Mesendoderm (in vitro differentiated cells): ENCODE measurements at regions not wholly inside any gene's neighbourhood (a gene's known extent, or its start where the extent isn't known, plus 50 kb on each side); places are given as distances from the start of the nearest gene placed in this dataset.
A peak's percentile ranks its signal among the peaks of the same experiment; 100 is the strongest.
"Not testable (repeated sequence)": the region's sequence is repeated elsewhere in the genome, so short reads cannot be mapped to it uniquely, and the experiment has no call there.

ENCODE experiments used
- DNase-seq: peaks from one replicate; pipeline ENCODE4 v3.0.0; 2013
- H2AK5ac ChIP-seq: 2 replicates; pipeline ENCODE4 v1.6.1; 2013; ENCODE audit warnings: low read length, inconsistent platforms
- H2BK120ac ChIP-seq: 2 replicates; pipeline ENCODE4 v1.6.1; 2013; ENCODE audit warnings: low read depth, mild to moderate bottlenecking, low read length, moderate library complexity, mixed read lengths
- H2BK15ac ChIP-seq: replicated peaks from 2 replicates; pipeline ENCODE4 v1.6.1; 2013; ENCODE audit warnings: low read depth, mild to moderate bottlenecking, moderate library complexity
- H2BK5ac ChIP-seq: 2 replicates; pipeline ENCODE4 v1.6.1; 2013; ENCODE audit warnings: low read length, inconsistent platforms
- H3K18ac ChIP-seq: 2 replicates; pipeline ENCODE4 v1.6.1; 2013; ENCODE audit warnings: mild to moderate bottlenecking, low read length, mixed read lengths
- H3K23ac ChIP-seq: one replicate; pipeline ENCODE4 v1.6.1; 2013; ENCODE audit warnings: low read length
- H3K27ac ChIP-seq: 2 replicates; pipeline ENCODE4 v1.5.1; 2013; ENCODE audit warnings: low read depth, mild to moderate bottlenecking, inconsistent platforms, low read length, moderate library complexity
- H3K27me3 ChIP-seq: 2 replicates; pipeline ENCODE4 v1.6.1; 2013; ENCODE audit warnings: low read length, control low read depth, mild to moderate bottlenecking, inconsistent platforms; ENCODE audit not compliant: insufficient read depth, poor library complexity
- H3K36me3 ChIP-seq: 2 replicates; pipeline ENCODE4 v1.6.1; 2013; ENCODE audit warnings: low read length, inconsistent platforms; ENCODE audit not compliant: control insufficient read depth, insufficient read depth
- H3K4ac ChIP-seq: one replicate; pipeline ENCODE4 v1.6.1; 2013; ENCODE audit warnings: low read depth, mild to moderate bottlenecking, low read length, moderate library complexity
- H3K4me1 ChIP-seq: 2 replicates; pipeline ENCODE4 v1.6.1; 2013; ENCODE audit warnings: low read depth, low read length, inconsistent platforms; ENCODE audit not compliant: control insufficient read depth
- H3K4me2 ChIP-seq: 2 replicates; pipeline ENCODE4 v1.6.1; 2013; ENCODE audit warnings: low read length
- H3K4me3 ChIP-seq: 2 replicates; pipeline ENCODE4 v1.5.1; 2013; ENCODE audit warnings: mild to moderate bottlenecking, low read length
- H3K56ac ChIP-seq: one replicate; pipeline ENCODE4 v1.6.1; 2013; ENCODE audit warnings: low read length
- H3K79me1 ChIP-seq: 2 replicates; pipeline ENCODE4 v1.6.1; 2013; ENCODE audit warnings: low read length, inconsistent platforms
- H3K79me2 ChIP-seq: 2 replicates; pipeline ENCODE4 v1.6.1; 2013; ENCODE audit warnings: mild to moderate bottlenecking, low read length; ENCODE audit not compliant: control insufficient read depth, insufficient read depth
- H3K9ac ChIP-seq: 2 replicates; pipeline ENCODE4 v1.6.1; 2013; ENCODE audit warnings: low read length, inconsistent platforms
- H4K5ac ChIP-seq: one replicate; pipeline ENCODE4 v1.6.1; 2013; ENCODE audit warnings: low read length
- H4K8ac ChIP-seq: one replicate; pipeline ENCODE4 v1.6.1; 2013; ENCODE audit warnings: low read depth, mild to moderate bottlenecking, control low read depth, low read length, moderate library complexity
- WGBS: extraction: QIAGEN DNeasy Blood & Tissue Kit; methylation state at CpG from one replicate; pipeline ENCODE4 v1.1.7; 2013; ENCODE audit warnings: low lambda C conversion rate, missing lambda C conversion rate; ENCODE audit not compliant: insufficient coverage; ENCODE audit errors: extremely low coverage; 5-methylcytosine and 5-hydroxymethylcytosine counted together

- no peak overlapping the region for H3K23ac ChIP-seq
- H3K4me3 ChIP-seq, result no peak overlapping the region
- no peak overlapping the region for H3K9ac ChIP-seq
- no peaks in the 10 kb centered on the region for H3K27me3 ChIP-seq
- DNase-seq, result no peak
- H3K4ac ChIP-seq, result no peak overlapping the region
- no peaks in the 10 kb centered on the region for H3K79me2 ChIP-seq
- no peak overlapping the region for H2BK5ac ChIP-seq
- no peak overlapping the region for H3K18ac ChIP-seq
- H2BK120ac ChIP-seq, result no peak overlapping the region
- no CpG with 5 or more reads among the region's 6 CpGs for WGBS
- no peak overlapping the region for H3K56ac ChIP-seq
- no peak overlapping the region for H4K8ac ChIP-seq
- H3K27ac ChIP-seq, result no peak overlapping the region
- no peak overlapping the region for H2AK5ac ChIP-seq
- H3K36me3 ChIP-seq, result no peaks in the 10 kb centered on the region
- no peaks in the 10 kb centered on the region for H3K4me1 ChIP-seq
- H4K5ac ChIP-seq, result no peak overlapping the region
- H3K79me1 ChIP-seq, result no peaks in the 10 kb centered on the region
- H2BK15ac ChIP-seq, result no peak overlapping the region
- no peak overlapping the region for H3K4me2 ChIP-seq
Observed at GRCh38 chr10:120039826-120040225, 147.3 kb downstream of the SEC23IP start.

GRCh38 chr10:120041807-120042559, 149.5 kb downstream of the SEC23IP start:
- Histone ChIP-seq H3K36me3 (no peaks in the 10 kb centered on the region), H2BK15ac (no peak overlapping the region), H2BK120ac (no peak overlapping the region), H4K5ac (no peak overlapping the region), H3K4ac (no peak overlapping the region), H3K9ac (no peak overlapping the region), H3K4me2 (no peak overlapping the region), H3K56ac (peak overlapping the region; percentile 32), H3K4me3 (no peak overlapping the region), H3K79me2 (no peaks in the 10 kb centered on the region), H3K18ac (no peak overlapping the region), H4K8ac (no peak overlapping the region), H3K27me3 (no peaks in the 10 kb centered on the region), H2BK5ac (no peak overlapping the region), H3K79me1 (no peaks in the 10 kb centered on the region), H3K27ac (no peak overlapping the region), H3K4me1 (no peaks in the 10 kb centered on the region), H2AK5ac (no peak overlapping the region), H3K23ac (peak overlapping the region; percentile 45)
- WGBS, result no CpG with 5 or more reads among the region's 12 CpGs
- DNase-seq, result peak; percentile 16

- no peaks in the 10 kb centered on the region for H3K4me1 ChIP-seq
- DNase-seq, result no peak
Observed at GRCh38 chr10:120042705-120043104, 150.2 kb downstream of the SEC23IP start.

GRCh38 chr10:120047373-120047772, 154.8 kb downstream of the SEC23IP start:
- not testable (repeated sequence) for H3K27me3 ChIP-seq, H3K36me3 ChIP-seq, H3K27ac ChIP-seq, H3K9ac ChIP-seq, H3K18ac ChIP-seq, H2BK120ac ChIP-seq, H3K56ac ChIP-seq, H3K4ac ChIP-seq, H4K5ac ChIP-seq, DNase-seq, H4K8ac ChIP-seq, H3K4me3 ChIP-seq, H2BK5ac ChIP-seq, H3K4me1 ChIP-seq, H3K79me1 ChIP-seq, H2BK15ac ChIP-seq, H2AK5ac ChIP-seq, H3K79me2 ChIP-seq, H3K4me2 ChIP-seq, H3K23ac ChIP-seq
- no CpG with 5 or more reads among the region's 7 CpGs for WGBS

More at GRCh38 chr10:120042705-120043104, 150.2 kb downstream of the SEC23IP start:
- no peak overlapping the region for H3K56ac ChIP-seq
- H3K36me3 ChIP-seq, result no peaks in the 10 kb centered on the region
- H2BK15ac ChIP-seq, result no peak overlapping the region
- no peak overlapping the region for H2BK5ac ChIP-seq
- H3K4me3 ChIP-seq, result no peak overlapping the region
- no peak overlapping the region for H3K4me2 ChIP-seq
- no peak overlapping the region for H2AK5ac ChIP-seq
- H3K4ac ChIP-seq, result no peak overlapping the region
- H3K18ac ChIP-seq, result no peak overlapping the region
- no peak overlapping the region for H3K9ac ChIP-seq
- no peak overlapping the region for H4K8ac ChIP-seq
- H3K23ac ChIP-seq, result no peak overlapping the region
- no peak overlapping the region for H4K5ac ChIP-seq
- no peaks in the 10 kb centered on the region for H3K79me2 ChIP-seq
- H3K79me1 ChIP-seq, result no peaks in the 10 kb centered on the region
- no peak overlapping the region for H2BK120ac ChIP-seq
- no peaks in the 10 kb centered on the region for H3K27me3 ChIP-seq
- H3K27ac ChIP-seq, result no peak overlapping the region

GRCh38 chr10:120047926-120048325, 155.4 kb downstream of the SEC23IP start:
- Histone ChIP-seq H3K79me1 (no peaks in the 10 kb centered on the region), H4K8ac (no peak overlapping the region), H3K18ac (no peak overlapping the region), H2BK5ac (no peak overlapping the region), H2BK120ac (no peak overlapping the region), H3K27ac (no peak overlapping the region), H3K4ac (no peak overlapping the region), H3K9ac (no peak overlapping the region), H3K56ac (no peak overlapping the region), H2AK5ac (no peak overlapping the region), H4K5ac (no peak overlapping the region), H3K79me2 (no peaks in the 10 kb centered on the region), H3K36me3 (no peaks in the 10 kb centered on the region), H3K4me1 (no peaks in the 10 kb centered on the region), H2BK15ac (no peak overlapping the region), H3K27me3 (no peaks in the 10 kb centered on the region), H3K23ac (no peak overlapping the region), H3K4me3 (no peak overlapping the region), H3K4me2 (no peak overlapping the region)
- no peak for DNase-seq

GRCh38 chr10:120048391-120048790, 155.9 kb downstream of the SEC23IP start:
- Histone ChIP-seq H3K4ac (no peak overlapping the region), H2BK120ac (no peak overlapping the region), H3K27me3 (no peaks in the 10 kb centered on the region), H3K23ac (no peak overlapping the region), H2BK5ac (no peak overlapping the region), H3K18ac (no peak overlapping the region), H2AK5ac (no peak overlapping the region), H4K5ac (no peak overlapping the region), H3K36me3 (no peaks in the 10 kb centered on the region), H3K4me2 (no peak overlapping the region), H4K8ac (no peak overlapping the region), H3K4me3 (no peak overlapping the region), H3K9ac (no peak overlapping the region), H2BK15ac (no peak overlapping the region), H3K27ac (no peak overlapping the region), H3K79me1 (no peaks in the 10 kb centered on the region), H3K79me2 (no peaks in the 10 kb centered on the region), H3K56ac (no peak overlapping the region), H3K4me1 (no peaks in the 10 kb centered on the region)
- no peak for DNase-seq
- no CpG with 5 or more reads among the region's 1 CpG for WGBS
